SK-N-SH (cell line): ENCODE measurements at regions not wholly inside any gene's neighbourhood (a gene's known extent, or its start where the extent isn't known, plus 50 kb on each side); places are given as distances from the start of the nearest gene placed in this dataset.

Experiments
- CTCF ChIA-PET: fragments of 300-600, 350-600 bp; formaldehyde crosslinking; extraction: SDS; loops from one replicate; lab custom pipeline; 2021; lab: Yijun Ruan, JAX
- POLR2A ChIA-PET: fragments of 350-600 bp; sonication (Branson Sonifier 250); formaldehyde crosslinking; extraction: SDS; loops from one replicate; lab custom pipeline; 2020; ENCODE audit warnings: antibody characterized with exemption, inconsistent platforms; lab: Yijun Ruan, JAX
- DNase-seq: peaks from one replicate; pipeline ENCODE4 v3.0.0; 2012
- H2AFZ ChIP-seq: fragments of 200-600 bp; sonication (generic); 2 replicates; pipeline ENCODE4 v1.8.1; 2016; ENCODE audit warnings: antibody characterized with exemption, mild to moderate bottlenecking, low read depth
- H3F3A ChIP-seq: fragments of 200-600 bp; sonication (generic); replicated peaks from 2 replicates; pipeline ENCODE3; 2016; ENCODE audit warnings: antibody characterized with exemption, mild to moderate bottlenecking; ENCODE audit not compliant: insufficient read depth
- H3K27ac ChIP-seq, 2 experiments: fragments of 200-500 bp in 1 of 2; fragments of 200-600 bp in 1 of 2; sonication (Bioruptor generic) in 1 of 2; sonication (generic), shearing (Covaris generic) in 1 of 2; 2 replicates each; pipeline versions ENCODE4 v1.5.1 to v1.6.1; 2014 to 2016; ENCODE audit warnings: low read depth in 2 of 2, inconsistent platforms in 1 of 2, low read length in 1 of 2, mild to moderate bottlenecking in 1 of 2, mixed read lengths in 1 of 2
- H3K27me3 ChIP-seq: fragments of 200-600 bp; sonication (generic), shearing (Covaris generic); 2 replicates; pipeline ENCODE4 v1.6.1; 2016; ENCODE audit warnings: mixed run types; ENCODE audit not compliant: insufficient read depth
- H3K36me3 ChIP-seq, 2 experiments: fragments of 200-500 bp in 1 of 2; fragments of 200-600 bp in 1 of 2; sonication (Bioruptor generic) in 1 of 2; sonication (generic) in 1 of 2; replicated peaks in 1 of 2; 2 replicates each; pipeline versions ENCODE3 to v1.5.1; 2014 to 2016; ENCODE audit warnings: low read length in 1 of 2, mild to moderate bottlenecking in 1 of 2; ENCODE audit not compliant: insufficient read depth in 2 of 2, control insufficient read depth in 1 of 2
- H3K4me1 ChIP-seq, 2 experiments: fragments of 200-500 bp in 1 of 2; fragments of 200-600 bp in 1 of 2; sonication (Bioruptor generic) in 1 of 2; sonication (generic), shearing (Covaris generic) in 1 of 2; 2 replicates each; pipeline versions ENCODE4 v1.5.1 to v1.6.1; 2014 to 2016; ENCODE audit warnings: low read depth in 1 of 2, low read length in 1 of 2, mixed run types in 1 of 2; ENCODE audit not compliant: insufficient read depth in 2 of 2, control insufficient read depth in 1 of 2
- H3K4me2 ChIP-seq: fragments of 200-600 bp; sonication (generic), shearing (Covaris generic); 2 replicates; pipeline ENCODE4 v1.6.1; 2017; ENCODE audit warnings: mixed run types
- H3K4me3 ChIP-seq, 2 experiments: fragments of 200-500 bp in 1 of 2; fragments of 200-600 bp in 1 of 2; sonication (Bioruptor generic) in 1 of 2; sonication (generic), shearing (Covaris generic) in 1 of 2; 2 replicates each; pipeline versions ENCODE4 v1.5.1 to v1.8.1; 2014 to 2016; ENCODE audit warnings: low read depth in 2 of 2, inconsistent platforms in 1 of 2, low read length in 1 of 2, mild to moderate bottlenecking in 1 of 2, mixed read lengths in 1 of 2, moderate library complexity in 1 of 2
- H3K79me2 ChIP-seq: fragments of 200-600 bp; sonication (generic); 2 replicates; pipeline ENCODE4 v1.8.1; 2017; ENCODE audit warnings: mild to moderate bottlenecking; ENCODE audit not compliant: insufficient read depth
- H3K9ac ChIP-seq: fragments of 200-600 bp; sonication (generic); 2 replicates; pipeline ENCODE4 v1.6.1; 2017; ENCODE audit warnings: mixed run types
- H3K9me2 ChIP-seq: fragments of 200-600 bp; sonication (generic); 2 replicates; pipeline ENCODE4 v1.6.1; 2017; ENCODE audit warnings: mixed run types
- H3K9me3 ChIP-seq: fragments of 200-600 bp; sonication (generic); 2 replicates; pipeline ENCODE4 v1.6.1; 2017; ENCODE audit warnings: mixed run types, mild to moderate bottlenecking, moderate library complexity
- H4K20me1 ChIP-seq: fragments of 200-600 bp; sonication (generic); 2 replicates; pipeline ENCODE4 v1.6.1; 2017; ENCODE audit warnings: mild to moderate bottlenecking, mixed run types; ENCODE audit not compliant: insufficient read depth
- FOXM1 ChIP-seq: IDR thresholded peaks from 2 replicates; pipeline ENCODE4 v1.4.0; 2012; ENCODE audit warnings: low read depth, mild to moderate bottlenecking
- GABPA ChIP-seq: IDR thresholded peaks from 2 replicates; pipeline ENCODE4 v1.4.0; 2012; ENCODE audit warnings: low read depth, mild to moderate bottlenecking
- GATA2 ChIP-seq: sonication (generic); formaldehyde crosslinking; IDR thresholded peaks from 2 replicates; pipeline ENCODE4 v1.5.0; 2020; ENCODE audit warnings: mild to moderate bottlenecking, missing genetic modification reagents
- IRF3 ChIP-seq: fragments of 150-350 bp; IDR thresholded peaks from 2 replicates; pipeline ENCODE4 v1.6.1; 2016; ENCODE audit warnings: mild to moderate bottlenecking, low read depth, low read length
- MEF2A ChIP-seq: IDR thresholded peaks from 2 replicates; pipeline ENCODE4 v1.4.0; 2012; ENCODE audit warnings: low read depth, borderline replicate concordance
- TAF1 ChIP-seq: IDR thresholded peaks from 2 replicates; pipeline ENCODE4 v1.6.1; 2012; ENCODE audit warnings: low read depth, mild to moderate bottlenecking, low read length, moderate library complexity, borderline replicate concordance
- TCF12 ChIP-seq: IDR thresholded peaks from 2 replicates; pipeline ENCODE4 v1.4.0; 2012
- YY1 ChIP-seq: IDR thresholded peaks from 2 replicates; pipeline ENCODE4 v1.4.0; 2012; ENCODE audit warnings: low read depth, mild to moderate bottlenecking
- ZBTB33 ChIP-seq: IDR thresholded peaks from 2 replicates; pipeline ENCODE4 v1.4.0; 2012; ENCODE audit warnings: low read depth, borderline replicate concordance
- WGBS: methylation state at CpG from one replicate; pipeline ENCODE4 v1.1.6; 2017; ENCODE audit warnings: low lambda C conversion rate; 5-methylcytosine and 5-hydroxymethylcytosine counted together
- TF ChIP-seq, protein P1 (sequence below): IDR thresholded peaks from 2 replicates; pipeline ENCODE4 v1.4.0; 2012; ENCODE audit warnings: low read depth

GRCh38 chr5:92674321-92674720, 906.7 kb downstream of the NR2F1-AS1 start:
- Histone ChIP-seq H3F3A (no peaks in the 10 kb centered on the region), H3K4me1 (no peaks in the 10 kb centered on the region; a peak in 1 of 4 replicates), H3K4me3 (no peak overlapping the region), H3K9me2 (no peaks in the 10 kb centered on the region), H3K27me3 (no peaks in the 10 kb centered on the region), H3K9me3 (no peaks in the 10 kb centered on the region), H3K36me3 (no peaks in the 10 kb centered on the region), H4K20me1 (no peaks in the 10 kb centered on the region)
- no peak for DNase-seq
- 90% methylated on average over 2 of the region's 2 CpGs for WGBS
- no peak for TF ChIP-seq TAF1
- no peak for TF ChIP-seq TCF12
- no peak for TF ChIP-seq IRF3
- TF ChIP-seq ZBTB33, result no peak
- TF ChIP-seq, protein P1, sequence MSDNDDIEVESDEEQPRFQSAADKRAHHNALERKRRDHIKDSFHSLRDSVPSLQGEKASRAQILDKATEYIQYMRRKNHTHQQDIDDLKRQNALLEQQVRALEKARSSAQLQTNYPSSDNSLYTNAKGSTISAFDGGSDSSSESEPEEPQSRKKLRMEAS, result no peak
- TF ChIP-seq FOXM1, result no peak
- no peak for TF ChIP-seq GATA2 (CRISPR knock-in tag)
- no peak for TF ChIP-seq GABPA
- TF ChIP-seq MEF2A, result no peak
- TF ChIP-seq, all 33 proteins: peak for 0
- Histone ChIP-seq H3K9ac (no peak overlapping the region), H3K27ac (no peak overlapping the region), H3K79me2 (no peaks in the 10 kb centered on the region), H3K4me2 (no peak overlapping the region), H2AFZ (no peak overlapping the region)
- POLR2A ChIA-PET, result no interaction called here
- CTCF ChIA-PET, result interaction anchor here (0.7 kb wide), 1 partner anchor 12 kb away, joined by 3 read pairs; no protein-coding TSS in a partner anchor

GRCh38 chr5:92665506-92665905, 915.5 kb downstream of the NR2F1-AS1 start:
- Histone ChIP-seq H3K27me3 (no peaks in the 10 kb centered on the region), H4K20me1 (no peaks in the 10 kb centered on the region), H3K36me3 (no peaks in the 10 kb centered on the region), H3K27ac (no peak overlapping the region), H3K9me3 (no peaks in the 10 kb centered on the region), H3K4me2 (no peak overlapping the region), H3K9me2 (no peaks in the 10 kb centered on the region), H3K4me1 (peaks cover 0 to 15% of the 10 kb centered on the region in 2 experiments; a peak in 2 of 4 replicates), H3K9ac (no peak overlapping the region), H3F3A (no peaks in the 10 kb centered on the region), H3K79me2 (no peaks in the 10 kb centered on the region), H3K4me3 (no peak overlapping the region), H2AFZ (no peak overlapping the region)
- DNase-seq, result no peak
- ChIA-PET POLR2A (no interaction called here), CTCF (interaction anchor here (1.0 to 1.4 kb wide), 3 partner anchors 13 to 147 kb away, joined by 3 to 5 read pairs (median 4); no protein-coding TSS in a partner anchor)
- no peak for TF ChIP-seq YY1
- WGBS, result 89% methylated on average over 1 of the region's 1 CpG
